T-helper 17 cell (primary cell): ENCODE measurements at regions not wholly inside any gene's neighbourhood (a gene's known extent, or its start where the extent isn't known, plus 50 kb on each side); places are given as distances from the start of the nearest gene placed in this dataset.
"Not testable (repeated sequence)": the region's sequence is repeated elsewhere in the genome, so short reads cannot be mapped to it uniquely, and the experiment has no call there.

ENCODE experiments used
- ATAC-seq: fragments of 150-1000 bp; cut with Tn5 transposase; 2 replicates; pipeline ENCODE4 v1.10.0; 2021; ENCODE audit warnings: mild to moderate bottlenecking, moderate library complexity
- DNase-seq, 3 donors: peaks; one replicate each; pipeline versions ENCODE4 v3.0.0 to v3.0.0-alpha.2; 2020 to 2021
- H3K9me3 ChIP-seq: one replicate; pipeline ENCODE4 v1.7.0; 2013; ENCODE audit warnings: low read length, mild to moderate bottlenecking; ENCODE audit not compliant: control insufficient read depth, poor library complexity, severe bottlenecking
- H3K27ac Mint-ChIP-seq: one replicate; pipeline ENCODE4 v1.8.0; 2022; ENCODE audit warnings: mild to moderate bottlenecking, moderate library complexity, mixed read lengths
- H3K27me3 Mint-ChIP-seq: one replicate; pipeline ENCODE4 v1.8.0; 2022; ENCODE audit warnings: mixed read lengths
- H3K36me3 Mint-ChIP-seq: one replicate; pipeline ENCODE4 v1.8.0; 2022; ENCODE audit warnings: low read depth, mixed read lengths
- H3K4me1 Mint-ChIP-seq: one replicate; pipeline ENCODE4 v1.8.0; 2022; ENCODE audit warnings: mild to moderate bottlenecking, mixed read lengths
- H3K4me3 Mint-ChIP-seq: one replicate; pipeline ENCODE4 v1.8.0; 2022; ENCODE audit warnings: mild to moderate bottlenecking, moderate library complexity, mixed read lengths

- H3K36me3 Mint-ChIP-seq, result no peaks in the 10 kb centered on the region
- H3K27me3 Mint-ChIP-seq, result no peaks in the 10 kb centered on the region
- H3K9me3 ChIP-seq, result no peaks in the 10 kb centered on the region
- DNase-seq (no peak), ATAC-seq (no peak)
- H3K4me3 Mint-ChIP-seq, result no peak overlapping the region
- H3K4me1 Mint-ChIP-seq, result no peaks in the 10 kb centered on the region
- H3K27ac Mint-ChIP-seq, result no peak overlapping the region
Observed at GRCh38 chr4:127007305-127007704, 625.5 kb upstream of the INTU start.

- H3K27me3 Mint-ChIP-seq, result no peaks in the 10 kb centered on the region
- DNase-seq (no peak), ATAC-seq (no peak)
- no peaks in the 10 kb centered on the region for H3K36me3 Mint-ChIP-seq
- no peaks in the 10 kb centered on the region for H3K4me1 Mint-ChIP-seq
- no peaks in the 10 kb centered on the region for H3K9me3 ChIP-seq
- no peak overlapping the region for H3K4me3 Mint-ChIP-seq
- no peak overlapping the region for H3K27ac Mint-ChIP-seq
Observed at GRCh38 chr4:127012549-127012948, 620.2 kb upstream of the INTU start.

- no peaks in the 10 kb centered on the region for H3K4me1 Mint-ChIP-seq
- H3K36me3 Mint-ChIP-seq, result no peaks in the 10 kb centered on the region
- H3K4me3 Mint-ChIP-seq, result no peak overlapping the region
- no peak for ATAC-seq
- no peaks in the 10 kb centered on the region for H3K27me3 Mint-ChIP-seq
- no peak for DNase-seq
- no peaks in the 10 kb centered on the region for H3K9me3 ChIP-seq
- H3K27ac Mint-ChIP-seq, result no peak overlapping the region
Observed at GRCh38 chr4:127015667-127016117, 617.1 kb upstream of the INTU start.

- ATAC-seq, result no peak
- no peaks in the 10 kb centered on the region for H3K9me3 ChIP-seq
- H3K27ac Mint-ChIP-seq, result no peak overlapping the region
- H3K27me3 Mint-ChIP-seq, result no peaks in the 10 kb centered on the region
- no peak overlapping the region for H3K4me3 Mint-ChIP-seq
- DNase-seq, result no peak
- H3K36me3 Mint-ChIP-seq, result no peaks in the 10 kb centered on the region
- H3K4me1 Mint-ChIP-seq, result no peaks in the 10 kb centered on the region
Observed at GRCh38 chr4:127018381-127018780, 614.4 kb upstream of the INTU start.

- not testable (repeated sequence) for H3K27ac Mint-ChIP-seq, H3K27me3 Mint-ChIP-seq, H3K4me1 Mint-ChIP-seq, H3K36me3 Mint-ChIP-seq, ATAC-seq, DNase-seq, H3K9me3 ChIP-seq, H3K4me3 Mint-ChIP-seq
Observed at GRCh38 chr4:127020831-127021230, 611.9 kb upstream of the INTU start.

- no peaks in the 10 kb centered on the region for H3K36me3 Mint-ChIP-seq
- no peaks in the 10 kb centered on the region for H3K4me1 Mint-ChIP-seq
- no peaks in the 10 kb centered on the region for H3K9me3 ChIP-seq
- H3K27ac Mint-ChIP-seq, result no peak overlapping the region
- no peak for DNase-seq
- H3K27me3 Mint-ChIP-seq, result no peaks in the 10 kb centered on the region
- ATAC-seq, result no peak
- no peak overlapping the region for H3K4me3 Mint-ChIP-seq
Observed at GRCh38 chr4:127036296-127036695, 596.5 kb upstream of the INTU start.

- no peaks in the 10 kb centered on the region for H3K9me3 ChIP-seq
- Mint-ChIP-seq H3K36me3 (no peaks in the 10 kb centered on the region), H3K4me1 (no peaks in the 10 kb centered on the region), H3K4me3 (no peak overlapping the region), H3K27ac (no peak overlapping the region), H3K27me3 (no peaks in the 10 kb centered on the region)
- ATAC-seq (no peak), DNase-seq (no peak)
Observed at GRCh38 chr4:127045861-127046260, 586.9 kb upstream of the INTU start.

- H3K27ac Mint-ChIP-seq, result no peak overlapping the region
- no peaks in the 10 kb centered on the region for H3K4me1 Mint-ChIP-seq
- ATAC-seq (no peak), DNase-seq (no peak)
- no peaks in the 10 kb centered on the region for H3K9me3 ChIP-seq
- no peaks in the 10 kb centered on the region for H3K27me3 Mint-ChIP-seq
- H3K4me3 Mint-ChIP-seq, result no peak overlapping the region
- no peaks in the 10 kb centered on the region for H3K36me3 Mint-ChIP-seq
Observed at GRCh38 chr4:127047930-127048329, 584.8 kb upstream of the INTU start.

GRCh38 chr4:127048376-127049044 is 584.2 kb upstream of the INTU start:
- ATAC-seq (no peak), DNase-seq (no peak)
- no peaks in the 10 kb centered on the region for H3K36me3 Mint-ChIP-seq
- no peak overlapping the region for H3K27ac Mint-ChIP-seq
- no peak overlapping the region for H3K4me3 Mint-ChIP-seq
- no peaks in the 10 kb centered on the region for H3K27me3 Mint-ChIP-seq
- no peaks in the 10 kb centered on the region for H3K9me3 ChIP-seq
- no peaks in the 10 kb centered on the region for H3K4me1 Mint-ChIP-seq

- Mint-ChIP-seq H3K36me3 (no peaks in the 10 kb centered on the region), H3K27me3 (no peaks in the 10 kb centered on the region), H3K4me1 (no peaks in the 10 kb centered on the region), H3K27ac (no peak overlapping the region), H3K4me3 (no peak overlapping the region)
- ATAC-seq (no peak), DNase-seq (no peak)
- H3K9me3 ChIP-seq, result no peaks in the 10 kb centered on the region
Observed at GRCh38 chr4:127049526-127049925, 583.2 kb upstream of the INTU start.

GRCh38 chr4:127052742-127053141 is 580.0 kb upstream of the INTU start:
- no peaks in the 10 kb centered on the region for H3K4me1 Mint-ChIP-seq
- DNase-seq (no peak), ATAC-seq (no peak)
- no peak overlapping the region for H3K4me3 Mint-ChIP-seq
- no peaks in the 10 kb centered on the region for H3K27me3 Mint-ChIP-seq
- no peaks in the 10 kb centered on the region for H3K9me3 ChIP-seq
- no peaks in the 10 kb centered on the region for H3K36me3 Mint-ChIP-seq
- no peak overlapping the region for H3K27ac Mint-ChIP-seq

GRCh38 chr4:127055357-127055756 is 577.4 kb upstream of the INTU start:
- no peak for DNase-seq
- no peaks in the 10 kb centered on the region for H3K27me3 Mint-ChIP-seq
- no peaks in the 10 kb centered on the region for H3K4me1 Mint-ChIP-seq
- H3K36me3 Mint-ChIP-seq, result no peaks in the 10 kb centered on the region
- no peak for ATAC-seq
- H3K27ac Mint-ChIP-seq, result no peak overlapping the region
- H3K4me3 Mint-ChIP-seq, result no peak overlapping the region
- no peaks in the 10 kb centered on the region for H3K9me3 ChIP-seq

- Mint-ChIP-seq H3K4me1 (no peaks in the 10 kb centered on the region), H3K36me3 (no peaks in the 10 kb centered on the region), H3K4me3 (no peak overlapping the region), H3K27me3 (no peaks in the 10 kb centered on the region), H3K27ac (no peak overlapping the region)
- no peak for DNase-seq
- H3K9me3 ChIP-seq, result no peaks in the 10 kb centered on the region
- no peak for ATAC-seq
Observed at GRCh38 chr4:127069675-127070074, 563.1 kb upstream of the INTU start.

GRCh38 chr4:127071443-127071842 is 561.3 kb upstream of the INTU start:
- Mint-ChIP-seq H3K36me3 (no peaks in the 10 kb centered on the region), H3K27me3 (no peaks in the 10 kb centered on the region), H3K27ac (no peak overlapping the region), H3K4me1 (no peaks in the 10 kb centered on the region), H3K4me3 (no peak overlapping the region)
- no peak for DNase-seq
- no peaks in the 10 kb centered on the region for H3K9me3 ChIP-seq
- ATAC-seq, result no peak
